HEK293T (cell line): ENCODE measurements at regions not wholly inside any gene's neighbourhood (a gene's known extent, or its start where the extent isn't known, plus 50 kb on each side); places are given as distances from the start of the nearest gene placed in this dataset.
A peak's percentile ranks its signal among the peaks of the same experiment; 100 is the strongest.

Experiments
- CTCF ChIA-PET: fragments of 350-600 bp; formaldehyde crosslinking; extraction: SDS; loops from one replicate; lab custom pipeline; 2021; ENCODE audit warnings: antibody characterized with exemption, inconsistent platforms; lab: Yijun Ruan, JAX
- POLR2A ChIA-PET: fragments of 350-600 bp; formaldehyde crosslinking; extraction: SDS; loops from one replicate; lab custom pipeline; 2020; ENCODE audit warnings: antibody characterized with exemption, inconsistent platforms; lab: Yijun Ruan, JAX
- DNase-seq: peaks from one replicate; pipeline ENCODE4 v3.0.0; 2012; ENCODE audit warnings: mixed read lengths; ENCODE audit errors: extremely low spot score
- ARNT ChIP-seq: fragments of 450-650 bp; IDR thresholded peaks from 2 replicates; pipeline ENCODE4 v1.6.1; 2017; ENCODE audit warnings: mild to moderate bottlenecking
- BHLHE40 ChIP-seq: fragments of 450-650 bp; IDR thresholded peaks from 2 replicates; pipeline ENCODE4 v1.6.1; 2016; ENCODE audit warnings: mild to moderate bottlenecking, moderate library complexity, borderline replicate concordance
- CTBP1 ChIP-seq: fragments of 450-650 bp; IDR thresholded peaks from 2 replicates; pipeline ENCODE4 v1.6.1; 2016; ENCODE audit warnings: borderline replicate concordance
- ELF4 ChIP-seq: fragments of 450-650 bp; IDR thresholded peaks from 2 replicates; pipeline ENCODE4 v1.6.1; 2017; ENCODE audit warnings: antibody characterized with exemption
- FOXA1 ChIP-seq: fragments of 450-650 bp; IDR thresholded peaks from 2 replicates; pipeline ENCODE4 v1.6.1; 2016; ENCODE audit warnings: mild to moderate bottlenecking
- FOXK2 ChIP-seq: fragments of 450-650 bp; IDR thresholded peaks from 2 replicates; pipeline ENCODE4 v1.6.1; 2016; ENCODE audit warnings: mild to moderate bottlenecking
- FOXM1 ChIP-seq: fragments of 450-650 bp; IDR thresholded peaks from 2 replicates; pipeline ENCODE4 v1.6.1; 2017; ENCODE audit warnings: mild to moderate bottlenecking, borderline replicate concordance
- HDGF ChIP-seq: fragments of 450-650 bp; IDR thresholded peaks from 2 replicates; pipeline ENCODE4 v1.6.1; 2017; ENCODE audit warnings: antibody characterized with exemption, borderline replicate concordance
- L3MBTL2 ChIP-seq: fragments of 450-650 bp; conservative IDR thresholded peaks from 2 replicates; pipeline ENCODE4 v1.6.1; 2016; ENCODE audit warnings: mild to moderate bottlenecking
- LEF1 ChIP-seq: fragments of 450-650 bp; IDR thresholded peaks from 2 replicates; pipeline ENCODE4 v1.6.1; 2017; ENCODE audit warnings: mild to moderate bottlenecking, borderline replicate concordance
- NFRKB ChIP-seq: fragments of 450-650 bp; IDR thresholded peaks from 2 replicates; pipeline ENCODE4 v1.6.1; 2016; ENCODE audit warnings: mild to moderate bottlenecking, moderate library complexity
- PKNOX1 ChIP-seq: fragments of 450-650 bp; IDR thresholded peaks from 2 replicates; pipeline ENCODE4 v1.6.1; 2016
- SP1 ChIP-seq: fragments of 450-650 bp; IDR thresholded peaks from 2 replicates; pipeline ENCODE4 v1.6.1; 2017
- SUZ12 ChIP-seq: fragments of 450-650 bp; IDR thresholded peaks from 2 replicates; pipeline ENCODE4 v1.6.1; 2016; ENCODE audit warnings: mild to moderate bottlenecking
- TARDBP ChIP-seq: fragments of 450-650 bp; IDR thresholded peaks from 2 replicates; pipeline ENCODE4 v1.6.1; 2016
- ZNF384 ChIP-seq: fragments of 450-650 bp; IDR thresholded peaks from 2 replicates; pipeline ENCODE4 v1.6.1; 2016

DNA sequence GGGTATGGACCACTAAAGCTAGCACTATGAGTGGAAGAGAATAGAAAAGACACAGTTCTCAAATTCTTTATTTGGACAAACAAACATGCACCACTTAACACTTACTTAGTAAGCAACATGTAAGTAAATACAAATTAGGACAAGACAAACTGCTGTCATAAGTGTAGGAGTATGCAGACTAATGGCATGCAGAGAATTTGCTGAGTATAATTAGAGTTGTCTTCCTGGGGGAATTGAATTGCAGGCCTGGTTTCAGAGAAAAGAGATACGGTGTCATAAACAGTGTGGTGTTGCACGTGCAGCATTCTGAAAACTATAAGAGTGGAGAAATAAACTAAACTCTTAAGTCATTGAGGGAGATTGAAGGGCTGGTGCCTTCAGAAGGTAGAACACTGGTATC lies 125.2 kb upstream of the EYA4 start:
- DNase-seq: no peak
- no peak for TF ChIP-seq ARNT
- TF ChIP-seq SP1: no peak
- no peak for TF ChIP-seq PKNOX1
- no peak for TF ChIP-seq BHLHE40
- no peak for TF ChIP-seq HDGF
- no peak for TF ChIP-seq TARDBP
- TF ChIP-seq SUZ12: no peak
- no peak for TF ChIP-seq LEF1
- TF ChIP-seq L3MBTL2: no peak
- TF ChIP-seq NFRKB: no peak
- TF ChIP-seq ELF4: no peak
- ChIA-PET CTCF (no interaction called here), POLR2A (no interaction called here)

- TF ChIP-seq TARDBP: no peak
- no peak for TF ChIP-seq SUZ12
- no peak for TF ChIP-seq LEF1
- no peak for TF ChIP-seq FOXA1
- no peak for TF ChIP-seq FOXK2
- no peak for TF ChIP-seq NFRKB
- TF ChIP-seq BHLHE40: no peak
- no peak for TF ChIP-seq PKNOX1
- DNase-seq: no peak
- ChIA-PET POLR2A (no interaction called here), CTCF (no interaction called here)
Measured at GRCh38 chr6:133128191-133128590, 113.0 kb upstream of the EYA4 start.

DNA sequence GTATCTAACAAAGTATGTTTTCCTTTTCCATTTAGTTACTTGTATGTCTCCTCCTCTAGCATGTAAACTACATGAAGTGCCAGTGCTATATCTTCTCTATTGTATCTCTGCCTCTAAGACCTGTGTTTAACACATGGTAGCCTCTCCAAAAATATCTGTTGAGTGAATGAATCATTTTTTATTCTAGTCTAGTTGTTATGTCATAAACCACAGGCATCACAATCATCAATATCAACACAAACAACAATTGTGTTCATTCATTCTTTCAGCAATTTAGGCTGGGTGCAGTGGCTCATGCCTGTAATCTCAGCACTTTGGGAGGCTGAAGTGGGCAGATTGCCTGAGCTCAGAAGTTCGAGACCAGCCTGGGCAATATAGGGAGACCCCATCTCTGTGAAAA lies 111.6 kb upstream of the EYA4 start:
- no peak for DNase-seq
- TF ChIP-seq NFRKB (no peak), SUZ12 (no peak), SP1 (no peak), TARDBP (no peak), ARNT (no peak), ZNF384 (no peak), HDGF (no peak), ELF4 (no peak), BHLHE40 (no peak), FOXM1 (no peak), PKNOX1 (no peak), FOXA1 (no peak)
- ChIA-PET POLR2A (interaction anchor here (1.0 kb wide), 1 partner anchor 82 kb away, joined by 3 read pairs; no protein-coding TSS in a partner anchor), CTCF (no interaction called here)

DNA sequence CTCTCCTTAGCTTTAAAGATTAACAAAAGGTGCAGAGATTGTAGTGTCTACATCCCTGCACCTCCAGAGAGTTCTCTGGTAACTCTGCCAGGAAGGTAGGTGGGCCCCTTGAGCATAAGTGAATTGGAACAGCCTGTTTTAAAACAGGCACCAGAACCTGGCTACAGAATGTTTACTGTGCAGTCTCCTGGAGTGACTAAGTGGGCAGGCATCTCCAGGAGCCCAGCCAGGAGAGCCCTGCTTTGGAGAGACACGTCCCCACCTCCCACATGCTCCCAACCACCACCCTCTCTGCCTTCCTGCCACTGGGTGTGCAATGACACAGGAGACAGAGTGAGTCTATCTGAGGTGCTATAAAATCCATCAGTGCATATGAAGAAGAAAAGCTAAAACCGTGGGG lies 110.3 kb upstream of the EYA4 start:
- TF ChIP-seq NFRKB (no peak), PKNOX1 (no peak), L3MBTL2 (no peak), ELF4 (no peak), FOXM1 (no peak)
- peak; percentile 19 for DNase-seq

DNA sequence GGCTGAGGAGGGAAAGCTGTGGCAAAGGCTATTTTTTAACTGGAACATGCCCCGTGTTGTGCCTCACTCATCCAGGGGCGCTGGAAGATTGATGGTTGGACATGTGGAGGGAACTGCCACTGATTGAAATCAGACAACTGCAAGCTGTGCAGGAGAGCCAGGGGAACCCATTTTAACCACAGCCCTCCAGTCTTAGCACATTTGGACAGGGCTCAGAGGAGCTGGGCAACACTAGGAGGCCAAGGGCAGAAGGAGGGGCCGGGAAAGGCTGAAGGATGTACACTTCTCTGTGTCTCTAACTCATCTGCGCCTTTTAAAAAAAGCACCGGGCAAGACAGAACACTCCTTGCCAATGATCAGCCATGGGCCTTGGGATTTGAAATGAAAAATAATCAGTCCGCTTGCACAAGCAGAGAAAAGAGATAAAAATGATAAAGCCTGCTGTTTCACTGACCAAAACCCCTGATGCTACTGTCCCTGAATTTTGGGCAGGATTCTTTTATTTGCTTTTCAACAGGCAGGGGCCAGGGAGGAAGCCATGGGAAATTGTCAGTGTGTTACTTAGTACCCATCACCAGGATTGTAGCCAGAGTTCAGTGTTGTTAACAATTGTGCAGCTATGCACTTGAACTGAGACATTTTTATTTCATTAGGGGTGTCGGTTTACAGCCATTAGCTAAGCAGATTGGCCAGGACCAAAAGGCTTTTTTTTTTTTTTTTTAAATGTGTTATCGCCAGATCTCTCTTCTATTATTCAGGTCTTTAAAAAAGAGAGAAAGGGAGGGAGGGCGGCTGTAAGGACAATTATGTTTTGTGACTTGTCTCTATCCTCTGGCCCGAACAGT lies 109.3 kb upstream of the EYA4 start:
- CTCF ChIA-PET: no interaction called here
- peak; percentile 40 for DNase-seq
- TF ChIP-seq CTBP1 (no peak), ZNF384 (peak; percentile 95)
- POLR2A ChIA-PET: no interaction called here

More for the DNA sequence above, 110.3 kb upstream of the EYA4 start:
- CTCF ChIA-PET: no interaction called here
- POLR2A ChIA-PET: no interaction called here

GRCh38 chr6:133132466-133132971 lies 108.6 kb upstream of the EYA4 start:
- POLR2A ChIA-PET: no interaction called here
- peak; percentile 39 for DNase-seq
- TF ChIP-seq HDGF (no peak), TARDBP (no peak), PKNOX1 (no peak), ELF4 (no peak), ARNT (no peak), LEF1 (no peak), L3MBTL2 (no peak), SP1 (no peak), FOXM1 (no peak), NFRKB (no peak), BHLHE40 (no peak), FOXA1 (no peak), ZNF384 (no peak; the same call in 1 of the 2 replicates), FOXK2 (no peak), CTBP1 (no peak)
- CTCF ChIA-PET: no interaction called here
